ENCODE measurements at regions not wholly inside any gene's neighbourhood (a gene's known extent, or its start where the extent isn't known, plus 50 kb on each side); places are given as distances from the start of the nearest gene placed in this dataset.

GRCh38 chr18:78410094-78410786 lies 569.4 kb upstream of the SALL3 start:
- Histone ChIP-seq H3F3A (ENCODE audit: insufficient read depth) (no peaks in the 10 kb centered on the region), H3K4me1 (ENCODE audit: insufficient read depth) (no peaks in the 10 kb centered on the region), H4K20me1 (ENCODE audit: insufficient read depth) (no peaks in the 10 kb centered on the region), H3K9ac (no peak overlapping the region), H3K27ac (no peak overlapping the region), H3K9me2 (ENCODE audit: insufficient read depth) (no peaks in the 10 kb centered on the region), H2AFZ (no peak overlapping the region), H3K27me3 (replicated peaks; ENCODE audit: insufficient read depth) (no peaks in the 10 kb centered on the region), H3K9me3 (ENCODE audit: low read depth) (no peaks in the 10 kb centered on the region), H3K4me3 (no peak overlapping the region), H3K4me2 (ENCODE audit: unreplicated experiment) (no peak overlapping the region), H3K79me2 (ENCODE audit: insufficient read depth) (no peaks in the 10 kb centered on the region), H3K36me3 (ENCODE audit: low read depth) (no peaks in the 10 kb centered on the region)
- WGBS, 2 experiments (ENCODE audit: low coverage in 1 of 2, low lambda C conversion rate in 2 of 2, missing lambda C conversion rate in 2 of 2) = 42 to 45% methylated on average over 13 of the region's 13 CpGs
- TF ChIP-seq EZH2phosphoT487 (IDR thresholded peaks at IDR 0.05; ENCODE audit: insufficient read depth, low read depth) = no peak
- TF ChIP-seq EZH2 (IDR thresholded peaks at IDR 0.05; ENCODE audit: insufficient read depth, poor library complexity, severe bottlenecking) = no peak
- no peak for DNase-seq
- in situ Hi-C loops (cut with MboI) = no loop called here

- Histone ChIP-seq H3K27ac (no peak overlapping the region), H3K27me3 (replicated peaks; ENCODE audit: insufficient read depth) (no peaks in the 10 kb centered on the region), H3K9me2 (ENCODE audit: insufficient read depth) (no peaks in the 10 kb centered on the region), H3K4me2 (ENCODE audit: unreplicated experiment) (no peak overlapping the region), H3K79me2 (ENCODE audit: insufficient read depth) (no peaks in the 10 kb centered on the region), H3K9ac (no peak overlapping the region), H3K4me1 (ENCODE audit: insufficient read depth) (no peaks in the 10 kb centered on the region), H4K20me1 (ENCODE audit: insufficient read depth) (no peaks in the 10 kb centered on the region), H2AFZ (no peak overlapping the region), H3F3A (ENCODE audit: insufficient read depth) (no peaks in the 10 kb centered on the region), H3K36me3 (ENCODE audit: low read depth) (no peaks in the 10 kb centered on the region), H3K9me3 (ENCODE audit: low read depth) (no peaks in the 10 kb centered on the region), H3K4me3 (no peak overlapping the region)
- TF ChIP-seq EZH2phosphoT487 (IDR thresholded peaks at IDR 0.05; ENCODE audit: insufficient read depth, low read depth) = no peak
- TF ChIP-seq EZH2 (IDR thresholded peaks at IDR 0.05; ENCODE audit: insufficient read depth, poor library complexity, severe bottlenecking) = no peak
- WGBS, 2 experiments (ENCODE audit: low coverage in 1 of 2, low lambda C conversion rate in 2 of 2, missing lambda C conversion rate in 2 of 2) = 33 to 39% methylated on average over 6 of the region's 6 CpGs
- DNase-seq = no peak
- in situ Hi-C loops (cut with MboI) = no loop called here
These were observed 568.1 kb upstream of the SALL3 start for GRCh38 chr18:78411539-78411938.

GRCh38 chr18:78414302-78414701 lies 565.3 kb upstream of the SALL3 start:
- Histone ChIP-seq H3K4me3 (no peak overlapping the region), H3K27me3 (replicated peaks; ENCODE audit: insufficient read depth) (no peaks in the 10 kb centered on the region), H3K79me2 (ENCODE audit: insufficient read depth) (no peaks in the 10 kb centered on the region), H3K9me3 (ENCODE audit: low read depth) (no peaks in the 10 kb centered on the region), H3K27ac (no peak overlapping the region), H3K36me3 (ENCODE audit: low read depth) (no peaks in the 10 kb centered on the region), H3K9me2 (ENCODE audit: insufficient read depth) (no peaks in the 10 kb centered on the region), H2AFZ (no peak overlapping the region), H3K4me1 (ENCODE audit: insufficient read depth) (no peaks in the 10 kb centered on the region), H4K20me1 (ENCODE audit: insufficient read depth) (no peaks in the 10 kb centered on the region), H3K9ac (no peak overlapping the region), H3F3A (ENCODE audit: insufficient read depth) (no peaks in the 10 kb centered on the region), H3K4me2 (ENCODE audit: unreplicated experiment) (no peak overlapping the region)
- WGBS, 2 experiments (ENCODE audit: low coverage in 1 of 2, low lambda C conversion rate in 2 of 2, missing lambda C conversion rate in 2 of 2) = 13 to 29% methylated on average over 2 of the region's 2 CpGs
- no peak for DNase-seq
- in situ Hi-C loops (cut with MboI) = no loop called here
- TF ChIP-seq EZH2 (IDR thresholded peaks at IDR 0.05; ENCODE audit: insufficient read depth, poor library complexity, severe bottlenecking) = no peak
- TF ChIP-seq EZH2phosphoT487 (IDR thresholded peaks at IDR 0.05; ENCODE audit: insufficient read depth, low read depth) = no peak

DNA sequence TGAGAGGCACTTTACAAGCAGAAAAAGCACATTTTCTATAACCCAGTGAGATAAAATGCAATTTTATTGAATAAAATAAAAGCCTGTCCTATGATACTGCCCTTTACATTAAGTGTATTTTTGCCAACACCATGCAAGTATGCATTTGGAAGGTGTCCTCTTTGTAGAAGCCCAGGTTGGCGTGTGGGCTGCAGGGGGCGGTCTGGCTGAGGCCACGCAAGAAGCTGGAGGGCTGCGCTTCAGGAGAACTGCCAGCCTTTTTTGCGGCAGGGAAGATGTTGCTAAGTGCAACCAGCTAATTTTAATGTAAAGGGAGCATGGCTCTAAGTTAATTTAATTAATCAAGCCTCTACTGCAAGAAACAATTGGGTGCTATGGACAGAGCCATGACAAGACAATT lies 562.8 kb upstream of the SALL3 start:
- Histone ChIP-seq H3K4me3 (no peak overlapping the region), H3K27ac (no peak overlapping the region), H3K9me3 (ENCODE audit: low read depth) (no peaks in the 10 kb centered on the region), H3K4me1 (ENCODE audit: insufficient read depth) (no peaks in the 10 kb centered on the region), H3K27me3 (replicated peaks; ENCODE audit: insufficient read depth) (no peaks in the 10 kb centered on the region), H3K9me2 (ENCODE audit: insufficient read depth) (no peaks in the 10 kb centered on the region), H3K36me3 (ENCODE audit: low read depth) (no peaks in the 10 kb centered on the region), H3K9ac (no peak overlapping the region), H3K79me2 (ENCODE audit: insufficient read depth) (no peaks in the 10 kb centered on the region), H4K20me1 (ENCODE audit: insufficient read depth) (no peaks in the 10 kb centered on the region), H3F3A (ENCODE audit: insufficient read depth) (no peaks in the 10 kb centered on the region), H3K4me2 (ENCODE audit: unreplicated experiment) (no peak overlapping the region), H2AFZ (no peak overlapping the region)
- TF ChIP-seq EZH2phosphoT487 (IDR thresholded peaks at IDR 0.05; ENCODE audit: insufficient read depth, low read depth) (no peak), EZH2 (IDR thresholded peaks at IDR 0.05; ENCODE audit: insufficient read depth, poor library complexity, severe bottlenecking) (no peak)
- in situ Hi-C loops (cut with MboI) = no loop called here
- WGBS, 2 experiments (ENCODE audit: low coverage in 1 of 2, low lambda C conversion rate in 2 of 2, missing lambda C conversion rate in 2 of 2) = 50 to 60% methylated on average over 5 of the region's 5 CpGs
- DNase-seq = no peak
